Skeletal muscle cell (primary cell): ENCODE measurements at regions not wholly inside any gene's neighbourhood (a gene's known extent, or its start where the extent isn't known, plus 50 kb on each side); places are given as distances from the start of the nearest gene placed in this dataset.

Experiments used
- DNase-seq: peaks from one replicate; pipeline ENCODE4 v3.0.0-alpha.2; 2010; ENCODE audit warnings: low read depth
- H3K4me3 ChIP-seq: 2 replicates; pipeline ENCODE4 v1.5.1; 2011; ENCODE audit warnings: low read depth, mild to moderate bottlenecking, control low read depth, low read length, moderate library complexity

DNA sequence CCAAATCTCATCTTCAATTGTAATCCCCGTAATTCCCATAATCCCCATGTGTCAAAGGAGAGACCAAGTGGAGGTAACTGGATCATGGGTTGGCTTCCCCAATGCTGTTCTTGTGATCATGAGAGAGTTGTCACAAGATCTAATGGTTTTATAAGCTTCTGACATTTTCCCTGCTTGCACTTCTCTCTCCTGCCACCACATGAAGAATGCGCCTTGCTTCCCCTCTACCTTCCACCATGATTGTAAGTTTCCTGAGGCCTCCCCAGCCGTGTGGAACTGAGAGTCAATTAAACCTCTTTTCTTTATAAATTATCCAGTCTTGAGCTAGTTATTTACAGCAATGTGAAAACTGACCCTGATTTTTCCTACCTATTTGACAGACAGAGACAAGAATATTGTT lies 162.5 kb upstream of the SYT6 start:
- no peak for DNase-seq

DNA sequence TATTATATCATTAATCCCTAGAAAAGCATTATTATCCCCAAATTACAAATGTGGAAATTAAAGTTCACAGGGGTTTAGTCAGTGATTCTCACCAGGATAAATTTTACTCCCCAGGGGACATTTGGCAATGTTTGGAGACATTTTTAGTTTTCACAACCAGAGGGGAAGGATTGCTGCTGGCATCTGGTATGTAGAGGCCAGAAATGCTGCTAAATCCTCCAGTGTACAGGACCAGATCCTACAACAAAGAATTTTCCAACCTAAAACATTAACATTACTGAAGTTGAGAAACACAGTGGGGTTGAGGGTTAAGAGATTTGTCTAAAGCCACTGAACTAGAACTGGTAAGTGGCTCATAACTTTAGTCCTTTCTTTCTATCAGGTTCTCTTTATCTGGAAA lies 162.0 kb upstream of the SYT6 start:
- H3K4me3 ChIP-seq, result no peak overlapping the region
- no peak for DNase-seq

More for the DNA sequence above, 162.5 kb upstream of the SYT6 start:
- H3K4me3 ChIP-seq, result no peak overlapping the region

DNA sequence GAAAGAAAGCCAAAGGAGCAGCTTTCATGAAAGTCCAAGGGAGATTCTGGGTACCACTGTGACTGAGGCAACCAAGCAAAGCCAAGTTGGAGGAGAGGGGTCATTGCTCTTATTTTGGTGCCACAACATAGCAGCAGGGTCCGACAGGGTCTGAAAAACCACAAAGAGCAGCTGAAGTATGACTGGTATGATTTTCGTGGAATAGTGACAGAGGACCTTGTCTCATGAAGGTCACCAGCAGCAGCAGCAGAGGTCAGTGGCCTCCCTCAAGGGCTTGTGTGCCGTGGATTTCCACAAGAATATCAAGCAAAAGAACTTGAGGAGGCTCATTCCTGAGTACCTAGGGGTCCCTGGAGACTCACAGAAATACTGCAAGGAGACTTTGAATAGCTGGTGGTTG lies 160.9 kb upstream of the SYT6 start:
- no peak overlapping the region for H3K4me3 ChIP-seq
- DNase-seq, result no peak

DNA sequence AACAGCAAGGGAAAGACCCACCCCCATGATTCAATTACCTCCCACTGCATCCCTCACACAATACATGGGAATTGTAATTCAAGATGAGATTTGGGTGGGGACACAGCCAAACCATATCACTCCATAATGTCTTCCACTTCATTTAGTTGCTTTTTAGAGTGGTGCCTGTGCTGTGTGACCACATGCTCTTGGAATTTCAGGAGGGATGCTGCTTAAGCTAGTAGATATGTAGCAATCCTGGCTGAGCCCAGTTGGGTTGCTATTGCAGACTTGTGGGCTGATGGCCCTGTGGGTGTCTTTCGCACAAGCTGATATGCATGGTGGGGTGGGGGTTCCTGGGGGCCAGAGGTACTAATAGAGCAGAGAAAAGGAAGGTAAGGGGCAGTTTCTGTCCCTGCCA lies 160.4 kb upstream of the SYT6 start:
- DNase-seq, result no peak

DNA sequence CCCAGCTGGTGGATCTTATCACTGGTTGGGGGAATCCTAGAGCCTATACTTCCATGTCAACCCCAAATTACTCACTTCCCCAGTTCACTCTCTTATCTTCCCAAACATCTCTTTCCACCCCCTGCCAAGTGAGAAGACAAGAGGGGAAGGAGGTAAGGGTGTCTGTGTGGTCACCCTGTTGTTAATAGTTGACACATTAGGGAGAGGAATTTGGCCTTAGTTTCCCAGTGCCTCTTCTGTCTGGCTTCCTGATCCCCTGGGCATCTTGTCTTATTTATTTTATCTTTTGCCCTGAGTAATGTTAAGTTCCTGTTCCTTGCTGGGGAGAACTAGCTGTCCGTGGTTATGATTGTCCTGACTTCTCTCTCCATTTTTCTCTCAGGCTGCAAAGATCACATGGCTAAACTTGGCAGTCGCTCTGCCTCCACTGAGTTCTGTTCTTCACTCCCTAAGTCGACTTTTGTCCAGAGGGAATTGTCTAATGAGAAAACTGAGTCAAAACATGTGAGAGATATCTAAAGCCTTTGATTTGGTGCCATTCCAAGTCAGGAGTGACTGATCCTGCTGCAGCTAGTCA lies 157.1 kb upstream of the SYT6 start:
- DNase-seq, result peak; percentile 94
- H3K4me3 ChIP-seq, result no peak overlapping the region

More for the DNA sequence above, 160.4 kb upstream of the SYT6 start:
- H3K4me3 ChIP-seq, result no peak overlapping the region

DNA sequence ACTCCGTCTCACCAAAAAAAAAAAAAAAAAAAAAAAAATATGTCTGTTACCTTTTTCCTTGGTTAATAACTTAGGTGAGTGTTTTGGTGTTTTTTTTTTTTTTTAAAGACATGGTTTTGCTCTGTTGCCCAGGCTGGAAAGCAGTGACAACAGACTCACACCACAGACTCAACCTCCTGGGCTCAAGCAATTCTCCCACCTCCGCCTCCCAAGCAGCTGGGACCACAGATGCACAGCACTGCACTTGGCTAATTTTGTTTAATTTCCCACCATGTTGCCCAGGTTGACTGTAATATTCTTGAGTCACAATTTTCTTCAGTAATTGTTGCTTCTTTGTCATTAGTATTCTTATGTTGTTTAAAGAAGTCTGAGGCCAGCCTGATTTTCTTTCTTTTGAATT lies 149.2 kb upstream of the SYT6 start:
- no peak overlapping the region for H3K4me3 ChIP-seq
- DNase-seq, result no peak

DNA sequence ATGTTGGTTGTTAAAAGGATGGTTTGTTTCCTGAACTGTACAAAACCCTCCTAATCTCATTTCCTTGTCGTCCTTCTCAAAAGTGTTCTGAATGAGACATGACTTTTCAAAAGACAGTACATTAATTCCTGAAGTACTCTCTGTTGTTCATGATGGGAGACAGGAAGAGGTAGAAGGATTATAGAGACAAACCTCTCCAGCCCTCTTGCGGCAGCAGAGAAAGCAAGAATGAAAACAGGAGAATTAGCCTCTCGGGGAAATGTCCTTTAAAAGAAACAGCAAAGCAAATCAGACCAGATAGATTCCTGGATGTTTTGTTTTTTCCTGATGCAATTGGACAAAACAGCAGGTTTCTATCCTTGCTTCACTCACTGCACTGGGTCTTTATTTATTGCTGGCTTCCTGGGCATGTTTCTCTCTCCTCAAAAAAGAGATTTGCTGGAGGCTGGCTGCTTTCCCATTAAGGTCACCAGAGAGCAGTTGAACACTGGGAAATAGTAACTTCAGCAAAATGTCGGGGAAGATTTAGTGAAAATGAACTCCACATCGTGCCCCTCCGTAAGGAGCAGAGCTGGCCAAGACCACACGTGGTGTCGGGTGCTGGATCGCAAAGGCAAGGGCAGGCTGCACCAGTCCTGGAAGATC lies 145.8 kb upstream of the SYT6 start:
- no peak for DNase-seq
- H3K4me3 ChIP-seq, result no peak overlapping the region

DNA sequence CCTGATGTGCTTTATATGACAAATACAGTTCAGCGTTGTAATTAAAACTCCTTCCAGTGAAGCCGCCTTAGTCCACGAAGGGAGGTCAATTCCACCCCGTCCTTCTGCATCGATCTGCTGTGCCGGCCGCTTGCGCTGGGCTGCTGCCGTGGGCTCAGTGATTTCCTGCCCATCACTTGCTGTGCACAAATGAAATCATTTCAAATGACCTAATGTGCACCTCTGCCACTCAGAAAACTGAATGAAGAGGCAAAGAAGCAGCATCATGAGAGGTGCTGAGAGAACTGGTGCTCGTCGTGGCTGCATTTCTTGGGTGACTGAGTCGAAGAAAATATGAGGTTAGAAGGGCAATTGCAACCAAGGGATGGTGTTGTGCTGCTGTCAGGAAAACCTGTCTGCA lies 144.3 kb upstream of the SYT6 start:
- H3K4me3 ChIP-seq, result no peak overlapping the region
- no peak for DNase-seq

DNA sequence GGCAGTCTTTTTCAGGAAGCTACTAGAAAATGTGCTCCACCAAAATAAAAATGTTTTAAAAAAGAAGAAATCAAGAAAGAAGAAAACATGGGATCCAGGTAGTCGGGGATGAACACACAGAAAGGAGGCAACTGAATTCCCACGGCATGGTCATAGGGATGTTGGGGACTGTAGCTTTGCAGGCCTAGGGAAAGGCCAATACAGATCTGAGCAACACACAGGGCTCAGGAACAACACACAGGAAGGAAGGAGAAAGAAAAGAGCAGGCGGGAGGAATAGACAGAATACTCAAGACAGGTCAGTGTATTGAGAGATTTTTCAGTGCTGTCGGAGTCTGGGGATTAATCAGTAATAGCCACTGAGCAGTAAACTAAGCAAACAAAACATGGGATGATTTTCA lies 142.7 kb upstream of the SYT6 start:
- DNase-seq, result no peak
- H3K4me3 ChIP-seq, result no peak overlapping the region

DNA sequence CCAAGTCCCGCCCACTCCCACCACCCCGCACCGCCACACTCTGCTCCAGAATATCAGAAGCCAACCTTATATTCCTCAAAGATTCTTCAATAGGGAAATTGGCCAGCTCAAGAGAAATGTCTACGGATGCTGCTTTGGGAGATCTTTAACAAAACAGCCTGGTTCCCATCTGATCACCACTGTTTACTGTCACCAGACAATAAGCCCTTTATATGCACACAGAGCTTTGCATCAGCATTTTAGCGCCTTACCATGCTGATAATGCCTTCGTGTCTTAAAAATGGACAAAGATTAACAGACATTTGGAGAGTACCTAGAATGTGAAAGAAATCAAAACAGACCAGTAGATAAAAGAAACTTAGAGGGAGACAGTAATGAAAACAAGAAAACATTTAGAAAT lies 141.7 kb upstream of the SYT6 start:
- no peak overlapping the region for H3K4me3 ChIP-seq
- DNase-seq, result no peak

DNA sequence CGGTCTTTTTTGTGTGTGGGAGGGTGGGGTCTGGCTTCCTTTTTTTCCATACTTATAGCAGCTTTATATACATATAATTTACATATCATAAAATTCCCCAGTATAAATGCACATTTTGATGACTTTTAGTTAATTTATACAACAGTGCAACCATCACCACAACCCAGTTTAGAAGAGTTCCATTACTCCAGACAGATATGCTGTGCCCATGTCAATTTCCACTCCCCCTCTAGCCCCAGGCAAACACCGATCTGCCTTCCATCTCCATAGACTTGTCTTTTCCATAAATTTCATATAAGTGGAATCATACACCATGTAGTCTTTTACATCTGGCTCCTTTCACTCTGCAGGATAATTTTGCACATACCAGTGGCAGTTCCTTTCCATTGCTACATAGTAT lies 139.2 kb upstream of the SYT6 start:
- no peak overlapping the region for H3K4me3 ChIP-seq
- DNase-seq, result no peak

DNA sequence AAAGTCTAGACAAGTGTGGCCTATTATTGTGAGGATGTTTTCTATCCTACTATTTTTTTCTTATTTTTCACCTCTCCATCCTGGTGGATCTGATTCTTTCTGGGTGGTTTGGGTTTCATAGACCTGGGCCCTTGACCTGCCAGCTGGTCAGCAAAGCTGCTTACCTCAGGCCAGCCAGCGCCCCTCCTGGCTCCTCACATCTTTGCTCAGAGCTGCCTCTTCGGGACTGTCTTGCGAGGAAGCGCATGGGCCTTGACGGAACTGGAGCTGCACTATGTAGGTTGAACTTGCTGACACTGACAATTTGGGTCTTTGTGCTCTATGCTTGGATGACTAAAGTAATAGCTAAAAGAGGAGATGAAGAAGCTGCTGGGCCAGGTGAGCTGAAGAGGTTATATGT lies 138.5 kb upstream of the SYT6 start:
- no peak for DNase-seq
- no peak overlapping the region for H3K4me3 ChIP-seq

DNA sequence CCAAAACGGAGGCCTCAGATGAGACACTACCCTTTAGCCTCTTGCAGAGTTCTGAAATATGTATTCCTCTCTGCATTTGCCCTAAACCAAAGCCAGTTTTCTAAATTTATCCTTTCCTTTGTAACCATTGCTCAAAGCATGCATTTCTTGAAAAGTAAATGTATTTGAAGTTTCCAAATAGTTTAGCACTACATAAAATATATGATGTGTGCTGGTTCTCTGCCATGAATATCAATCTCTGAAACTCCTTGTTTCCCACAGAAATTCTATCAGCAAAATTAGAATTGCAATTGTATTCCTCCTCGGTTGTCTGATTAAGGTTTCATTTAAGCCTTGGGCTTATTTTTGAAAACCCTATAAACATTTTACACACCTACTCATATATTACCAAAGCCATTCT lies 137.1 kb upstream of the SYT6 start:
- H3K4me3 ChIP-seq, result no peak overlapping the region
- no peak for DNase-seq

DNA sequence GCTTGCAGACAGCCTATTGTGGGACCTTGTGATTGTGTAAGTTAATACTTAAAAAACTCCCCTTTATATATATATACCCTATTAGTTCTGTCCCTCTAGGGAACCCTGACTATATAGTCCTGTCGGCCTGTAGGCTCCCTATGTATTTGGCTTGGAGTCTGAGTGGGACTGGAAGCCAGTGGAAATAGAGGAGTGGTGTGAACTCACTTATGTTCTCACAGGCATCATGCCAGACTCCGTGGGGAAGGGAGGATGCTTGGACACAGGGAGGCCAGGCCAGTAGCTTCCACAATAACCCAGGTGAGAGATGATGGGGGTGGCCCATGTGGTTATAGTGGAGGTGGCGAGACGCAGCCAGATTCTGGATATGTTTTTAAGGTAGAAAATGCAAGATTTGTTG lies 136.7 kb upstream of the SYT6 start:
- no peak for DNase-seq
- H3K4me3 ChIP-seq, result no peak overlapping the region

DNA sequence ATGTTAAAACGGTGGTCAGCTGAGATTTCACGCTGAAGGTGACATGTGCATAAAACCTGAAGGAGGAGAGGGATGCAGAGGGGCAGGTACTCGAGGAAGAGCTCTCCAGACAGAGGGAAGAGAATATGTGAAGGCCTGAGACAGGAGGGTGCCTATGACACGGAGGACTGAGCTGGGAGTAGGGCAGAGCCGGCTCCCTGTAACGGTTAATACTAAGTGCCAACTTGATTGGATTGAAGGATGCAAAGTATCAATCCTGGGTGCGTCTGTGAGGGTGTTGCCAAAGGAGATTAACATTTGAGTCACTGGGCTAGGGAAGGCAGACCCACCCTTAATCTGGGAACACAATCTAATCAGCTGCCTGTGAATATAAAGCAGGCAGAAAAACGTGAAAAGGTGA lies 136.2 kb upstream of the SYT6 start:
- H3K4me3 ChIP-seq, result no peak overlapping the region
- no peak for DNase-seq

DNA sequence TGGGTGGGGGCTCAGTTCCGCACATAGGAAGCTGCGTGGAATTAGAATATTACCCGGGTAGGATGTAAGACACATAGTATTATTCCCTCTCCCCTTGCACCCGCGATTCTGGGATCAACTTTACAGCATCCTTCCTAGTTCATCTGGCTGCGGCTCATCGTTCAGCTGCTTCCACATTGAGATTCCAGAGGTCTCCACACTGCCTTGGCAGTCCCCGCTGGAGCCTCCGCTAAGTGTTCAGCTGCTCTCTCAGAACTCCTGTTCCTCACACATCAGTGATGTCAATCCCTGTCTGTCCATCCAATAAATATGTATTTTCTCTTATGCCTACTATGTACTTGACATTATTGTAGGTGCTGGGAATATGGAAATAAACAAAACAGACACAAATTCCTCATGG lies 135.6 kb upstream of the SYT6 start:
- H3K4me3 ChIP-seq, result no peak overlapping the region
- no peak for DNase-seq

DNA sequence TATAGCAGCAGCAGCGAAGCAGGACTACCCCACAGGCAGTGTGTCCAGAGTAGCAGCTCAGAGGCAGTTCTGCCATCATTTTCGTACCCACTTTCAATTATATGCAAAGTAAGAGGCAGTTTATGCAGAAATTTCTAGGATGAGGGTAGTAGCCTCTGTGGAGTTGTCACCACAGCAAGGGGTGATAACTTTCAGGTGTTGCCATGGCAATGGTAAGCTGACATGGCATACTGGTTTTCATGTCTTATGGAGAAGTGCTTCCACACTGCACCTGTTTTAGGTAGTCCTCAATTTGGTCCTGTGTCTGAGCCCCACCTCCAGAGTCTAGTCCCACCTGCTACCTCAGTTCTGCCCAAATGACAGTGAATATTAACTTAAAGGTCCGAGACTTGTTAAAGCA lies 133.3 kb upstream of the SYT6 start:
- H3K4me3 ChIP-seq, result no peak overlapping the region
- DNase-seq, result no peak

DNA sequence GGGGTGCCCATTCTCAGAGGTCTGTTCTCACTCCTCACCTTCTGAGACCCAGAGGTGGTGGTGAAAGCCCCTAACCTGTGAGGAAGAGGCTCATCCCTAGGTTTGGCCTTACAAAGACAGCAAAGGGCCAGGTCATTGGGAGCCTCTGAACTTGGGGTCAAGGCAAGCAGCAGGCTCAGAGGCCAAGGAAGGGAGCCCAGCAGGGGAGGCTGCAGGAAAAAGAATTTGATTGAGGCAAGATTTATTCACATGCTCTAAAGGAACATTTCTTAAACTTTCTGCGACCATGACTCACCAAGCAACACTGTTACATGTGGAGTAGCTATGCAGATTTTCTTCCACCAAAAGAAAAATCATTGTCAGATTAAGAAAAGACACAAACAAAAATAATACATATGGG lies 132.5 kb upstream of the SYT6 start:
- H3K4me3 ChIP-seq, result no peak overlapping the region
- DNase-seq, result no peak

DNA sequence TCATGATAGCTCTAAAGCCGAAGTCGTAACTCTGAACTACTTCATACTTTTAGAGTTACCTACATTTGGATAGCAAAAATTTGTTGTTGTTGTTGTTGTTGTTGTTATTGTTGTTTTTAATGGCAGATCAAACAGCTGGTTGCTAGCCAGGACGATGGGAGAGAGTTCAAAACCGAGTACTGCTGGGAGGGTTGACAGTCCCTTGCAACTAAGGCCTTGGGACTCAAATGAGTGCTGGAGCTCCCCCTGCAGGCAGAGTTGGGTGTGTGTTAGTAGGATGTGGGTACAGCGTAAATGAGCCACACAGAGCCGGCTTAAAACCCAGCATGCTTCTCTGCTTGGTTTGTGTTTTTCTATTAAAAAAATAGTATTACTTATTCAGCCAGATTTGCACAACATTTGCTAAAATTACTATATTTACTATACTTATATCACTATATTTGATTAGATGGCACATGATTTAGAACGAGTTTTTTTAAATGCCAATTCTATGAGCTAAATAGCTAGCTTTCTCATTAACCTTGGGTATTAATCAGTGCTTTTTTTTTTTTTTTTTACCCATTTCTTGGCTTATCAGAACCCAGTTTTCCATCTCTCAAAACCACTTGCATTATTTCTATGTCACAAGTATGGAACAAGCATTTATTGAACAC lies 129.2 kb upstream of the SYT6 start:
- no peak overlapping the region for H3K4me3 ChIP-seq
- peak; percentile 65 for DNase-seq

DNA sequence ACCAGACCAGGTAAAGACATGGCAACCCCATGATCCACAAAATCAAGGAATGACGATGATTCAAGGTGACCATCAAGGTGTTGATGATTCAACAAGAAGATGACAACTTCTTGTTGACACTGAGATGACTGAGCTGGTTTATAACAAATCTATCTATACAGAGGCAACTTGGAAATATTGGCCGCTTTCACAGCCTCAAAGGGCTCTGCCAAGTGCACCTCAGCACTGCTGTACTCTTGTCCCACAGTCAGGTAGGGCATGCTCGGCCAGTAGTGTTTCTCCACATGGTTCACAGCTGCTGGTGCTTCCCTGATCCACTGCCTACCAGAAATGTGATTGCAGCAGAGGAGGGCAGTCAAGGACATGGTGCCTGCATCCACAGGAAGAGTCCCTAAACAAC lies 125.2 kb upstream of the SYT6 start:
- no peak for DNase-seq

DNA sequence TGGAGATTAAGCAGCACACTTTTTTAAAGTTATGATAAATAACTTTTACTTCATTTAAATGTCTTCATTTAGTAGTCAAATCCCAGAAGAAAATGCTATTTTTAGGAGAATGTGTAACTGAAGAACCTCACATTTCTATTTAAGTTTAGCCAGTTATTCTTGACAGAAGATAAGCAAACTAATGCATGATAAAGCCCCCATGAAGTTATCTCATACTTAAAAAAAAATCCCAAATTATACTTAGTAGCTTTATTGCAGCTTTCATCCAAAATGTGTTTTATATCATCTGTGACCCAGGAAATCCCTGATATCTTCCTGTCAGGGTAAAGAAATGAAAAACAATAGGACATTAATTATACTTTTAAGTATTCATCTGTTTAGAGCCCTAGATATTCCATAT lies 124.8 kb upstream of the SYT6 start:
- DNase-seq, result no peak
- no peak overlapping the region for H3K4me3 ChIP-seq

More for the DNA sequence above, 125.2 kb upstream of the SYT6 start:
- H3K4me3 ChIP-seq, result no peak overlapping the region
